PFSK-1 (cell line): ENCODE measurements at regions not wholly inside any gene's neighbourhood (a gene's known extent, or its start where the extent isn't known, plus 50 kb on each side); places are given as distances from the start of the nearest gene placed in this dataset.

Experiments used
- FOXP2 ChIP-seq: optimal IDR thresholded peaks from 2 replicates; pipeline ENCODE3; 2011; ENCODE audit warnings: borderline replicate concordance, control low read depth, inconsistent platforms; ENCODE audit not compliant: insufficient read depth; ENCODE audit errors: extremely low read length, extremely low read depth
- POLR2AphosphoS5 ChIP-seq: IDR thresholded peaks from 2 replicates; pipeline ENCODE4 v1.6.1; 2012; ENCODE audit warnings: low read depth, mild to moderate bottlenecking, control low read depth, low read length, moderate library complexity
- REST ChIP-seq, 2 experiments: IDR thresholded peaks; 2 replicates each; pipeline versions ENCODE4 v1.6.1 to v1.8.0; 2011 to 2012; ENCODE audit warnings: low read depth in 2 of 2, low read length in 2 of 2, control low read depth in 1 of 2, inconsistent platforms in 1 of 2, mild to moderate bottlenecking in 1 of 2, moderate library complexity in 1 of 2; ENCODE audit not compliant: insufficient read depth in 1 of 2
- SIN3A ChIP-seq: IDR thresholded peaks from 2 replicates; pipeline ENCODE4 v1.6.1; 2012; ENCODE audit warnings: mild to moderate bottlenecking, low read length, moderate library complexity, borderline replicate concordance; ENCODE audit not compliant: insufficient read depth
- TAF1 ChIP-seq: IDR thresholded peaks from 2 replicates; pipeline ENCODE4 v1.6.1; 2012; ENCODE audit warnings: low read length, control low read depth, borderline replicate concordance; ENCODE audit not compliant: insufficient read depth

DNA sequence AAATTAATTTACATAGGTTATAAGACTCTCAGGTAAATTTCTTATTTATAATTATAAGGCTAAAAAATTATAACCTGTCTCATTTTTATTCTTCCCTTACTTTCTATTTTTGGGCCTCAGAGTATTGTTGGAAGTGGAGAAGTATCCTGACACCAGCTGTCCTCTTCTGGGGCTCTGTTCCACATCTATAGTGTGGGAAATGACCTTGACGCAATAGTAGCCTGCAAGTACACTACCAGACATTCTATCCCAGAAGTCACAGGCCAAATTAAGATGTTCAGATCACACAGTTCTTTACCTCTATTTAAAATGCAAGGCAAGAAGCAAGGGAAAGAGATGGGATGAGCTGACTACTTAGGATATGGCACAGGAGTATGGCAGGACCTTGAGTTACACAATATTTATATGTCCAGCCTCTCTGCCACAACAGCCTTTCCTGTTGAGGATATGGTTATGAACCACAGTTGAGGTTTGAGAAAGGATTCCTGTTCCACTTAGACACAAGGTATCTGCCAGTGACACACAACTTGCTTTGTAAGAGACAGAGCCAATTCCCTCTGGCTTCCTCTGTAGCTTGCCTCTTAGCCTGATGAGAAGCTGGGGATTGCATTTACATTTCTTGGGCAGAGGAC lies 158.0 kb upstream of the IL12A start:
- TF ChIP-seq TAF1 (no peak), SIN3A (no peak), POLR2AphosphoS5 (no peak), REST (IDR thresholded peaks at IDR 0.05; ENCODE audit: insufficient read depth in 1 of 2, low read depth in 2 of 2, low read length in 2 of 2) (no peak), FOXP2 (no peak)

DNA sequence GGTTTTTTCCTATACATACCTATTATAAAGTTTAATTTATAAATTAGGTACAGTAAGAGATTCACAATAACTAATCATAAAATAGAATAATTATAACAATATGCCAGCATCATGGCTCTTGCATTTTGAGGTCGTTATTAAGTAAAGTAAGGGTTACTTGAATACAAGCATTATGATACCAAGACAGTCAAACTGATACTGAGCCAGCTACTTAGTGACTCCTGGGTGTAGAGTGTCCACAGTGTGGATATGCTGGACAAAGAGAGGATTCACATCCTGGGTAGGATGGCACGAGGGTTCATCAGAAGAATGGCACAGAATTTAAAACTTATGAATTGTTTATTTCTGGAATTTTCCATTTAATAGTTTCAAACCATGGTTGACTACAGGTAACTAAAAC lies 157.2 kb upstream of the IL12A start:
- TF ChIP-seq POLR2AphosphoS5: no peak
- no peak for TF ChIP-seq TAF1
- TF ChIP-seq SIN3A: no peak
- no peak for TF ChIP-seq REST (IDR thresholded peaks at IDR 0.05; ENCODE audit: insufficient read depth in 1 of 2, low read depth in 2 of 2, low read length in 2 of 2)
- no peak for TF ChIP-seq FOXP2

DNA sequence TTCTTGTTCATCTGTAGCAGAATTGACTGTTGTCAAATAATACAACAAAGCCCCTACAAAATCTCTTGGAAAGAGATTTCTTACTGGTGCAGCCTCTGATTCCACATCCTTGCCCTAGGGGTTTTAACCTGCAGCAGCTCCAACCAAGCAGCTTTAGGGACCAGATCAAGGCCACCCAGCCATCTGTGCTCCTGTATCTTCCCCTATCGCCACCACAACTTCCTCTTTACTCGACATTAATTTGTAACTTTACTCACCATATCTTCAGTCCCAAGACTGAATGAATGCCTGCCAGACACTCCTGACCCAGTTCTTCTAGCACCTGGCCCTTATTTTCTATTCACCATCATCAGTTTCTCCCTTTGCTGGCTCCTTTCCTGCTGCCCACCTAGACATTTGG lies 156.6 kb upstream of the IL12A start:
- TF ChIP-seq TAF1 (no peak), SIN3A (no peak), FOXP2 (no peak), REST (IDR thresholded peaks at IDR 0.05; ENCODE audit: insufficient read depth in 1 of 2, low read depth in 2 of 2, low read length in 2 of 2) (no peak), POLR2AphosphoS5 (no peak)

- TF ChIP-seq REST (IDR thresholded peaks at IDR 0.05; ENCODE audit: insufficient read depth in 1 of 2, low read depth in 2 of 2, low read length in 2 of 2) (no peak), TAF1 (no peak), SIN3A (no peak), FOXP2 (no peak), POLR2AphosphoS5 (no peak)
These were observed 153.5 kb upstream of the IL12A start for GRCh38 chr3:159835126-159835525.
